Endothelial cell (in vitro differentiated cells): ENCODE measurements at regions not wholly inside any gene's neighbourhood (a gene's known extent, or its start where the extent isn't known, plus 50 kb on each side); places are given as distances from the start of the nearest gene placed in this dataset.
A peak's percentile ranks its signal among the peaks of the same experiment; 100 is the strongest.

Experiments
- DNase-seq: peaks from one replicate; pipeline ENCODE4 v3.0.0; 2021; ENCODE audit warnings: low spot score
- H3K27ac Mint-ChIP-seq: one replicate; pipeline ENCODE4 v1.8.0; 2021; ENCODE audit warnings: mixed read lengths, inconsistent platforms; ENCODE audit not compliant: unreplicated experiment
- H3K27me3 Mint-ChIP-seq: one replicate; pipeline ENCODE4 v1.8.0; 2021; ENCODE audit warnings: mild to moderate bottlenecking, moderate library complexity, mixed read lengths, inconsistent platforms; ENCODE audit not compliant: unreplicated experiment
- H3K36me3 Mint-ChIP-seq: one replicate; pipeline ENCODE4 v1.8.0; 2021; ENCODE audit warnings: mild to moderate bottlenecking, low read depth, mixed read lengths, inconsistent platforms; ENCODE audit not compliant: unreplicated experiment
- H3K4me1 Mint-ChIP-seq: one replicate; pipeline ENCODE4 v1.8.0; 2021; ENCODE audit warnings: mild to moderate bottlenecking, mixed read lengths, inconsistent platforms; ENCODE audit not compliant: unreplicated experiment
- H3K4me3 Mint-ChIP-seq: one replicate; pipeline ENCODE4 v1.8.0; 2021; ENCODE audit warnings: mild to moderate bottlenecking, mixed read lengths, inconsistent platforms; ENCODE audit not compliant: unreplicated experiment
- H3K9me3 Mint-ChIP-seq: one replicate; pipeline ENCODE4 v1.8.0; 2021; ENCODE audit warnings: mixed read lengths, inconsistent platforms; ENCODE audit not compliant: unreplicated experiment
- TF ChIP-seq, protein P1 (sequence below): fragments of 200-600 bp; sonication (generic); IDR thresholded peaks from one replicate; pipeline ENCODE4 v1.5.0; 2021; ENCODE audit warnings: antibody characterized with exemption; ENCODE audit not compliant: unreplicated experiment

DNA sequence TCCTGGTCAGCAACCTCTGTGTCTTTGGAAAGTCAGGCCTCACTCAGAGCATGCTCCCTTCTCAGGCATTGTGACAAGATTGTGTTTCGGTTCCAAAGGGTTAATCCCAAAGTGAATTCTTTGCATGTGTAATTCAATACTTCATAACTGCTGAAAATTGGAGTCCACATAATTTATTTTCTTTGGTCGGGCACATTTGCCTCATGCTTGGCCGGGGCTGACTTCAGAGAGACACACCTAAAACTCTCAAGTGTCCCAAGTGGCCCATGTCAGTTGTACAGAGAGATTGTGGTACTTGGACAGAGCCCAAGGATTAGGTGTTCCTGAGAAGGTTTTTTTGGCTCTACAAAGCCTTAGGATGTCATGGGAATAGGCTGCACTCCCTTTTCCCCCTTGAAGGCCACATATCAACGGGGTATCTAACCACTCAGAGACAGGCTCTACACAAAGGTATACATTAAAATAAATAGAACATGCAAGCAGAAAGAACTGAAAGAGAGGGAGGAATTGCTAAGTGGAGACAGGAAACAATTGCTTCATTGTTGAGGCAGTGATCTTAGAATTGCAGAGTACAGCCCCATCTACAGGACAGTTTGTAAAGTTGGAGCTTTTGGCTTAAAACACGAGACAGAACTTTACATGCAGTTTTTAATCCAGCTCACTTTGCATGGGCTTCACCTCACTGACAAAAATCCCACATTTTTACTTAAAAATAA is 1232.3 kb upstream of the ZEB2 start:
- Mint-ChIP-seq H3K4me1 (peaks cover 58% of the 10 kb centered on the region), H3K27ac (peak overlapping the region; percentile 58), H3K4me3 (no peak overlapping the region), H3K9me3 (no peaks in the 10 kb centered on the region), H3K36me3 (no peaks in the 10 kb centered on the region), H3K27me3 (no peaks in the 10 kb centered on the region)
- TF ChIP-seq, protein P1, sequence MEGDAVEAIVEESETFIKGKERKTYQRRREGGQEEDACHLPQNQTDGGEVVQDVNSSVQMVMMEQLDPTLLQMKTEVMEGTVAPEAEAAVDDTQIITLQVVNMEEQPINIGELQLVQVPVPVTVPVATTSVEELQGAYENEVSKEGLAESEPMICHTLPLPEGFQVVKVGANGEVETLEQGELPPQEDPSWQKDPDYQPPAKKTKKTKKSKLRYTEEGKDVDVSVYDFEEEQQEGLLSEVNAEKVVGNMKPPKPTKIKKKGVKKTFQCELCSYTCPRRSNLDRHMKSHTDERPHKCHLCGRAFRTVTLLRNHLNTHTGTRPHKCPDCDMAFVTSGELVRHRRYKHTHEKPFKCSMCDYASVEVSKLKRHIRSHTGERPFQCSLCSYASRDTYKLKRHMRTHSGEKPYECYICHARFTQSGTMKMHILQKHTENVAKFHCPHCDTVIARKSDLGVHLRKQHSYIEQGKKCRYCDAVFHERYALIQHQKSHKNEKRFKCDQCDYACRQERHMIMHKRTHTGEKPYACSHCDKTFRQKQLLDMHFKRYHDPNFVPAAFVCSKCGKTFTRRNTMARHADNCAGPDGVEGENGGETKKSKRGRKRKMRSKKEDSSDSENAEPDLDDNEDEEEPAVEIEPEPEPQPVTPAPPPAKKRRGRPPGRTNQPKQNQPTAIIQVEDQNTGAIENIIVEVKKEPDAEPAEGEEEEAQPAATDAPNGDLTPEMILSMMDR, result peak; percentile 68
- peak; percentile 11 for DNase-seq

DNA sequence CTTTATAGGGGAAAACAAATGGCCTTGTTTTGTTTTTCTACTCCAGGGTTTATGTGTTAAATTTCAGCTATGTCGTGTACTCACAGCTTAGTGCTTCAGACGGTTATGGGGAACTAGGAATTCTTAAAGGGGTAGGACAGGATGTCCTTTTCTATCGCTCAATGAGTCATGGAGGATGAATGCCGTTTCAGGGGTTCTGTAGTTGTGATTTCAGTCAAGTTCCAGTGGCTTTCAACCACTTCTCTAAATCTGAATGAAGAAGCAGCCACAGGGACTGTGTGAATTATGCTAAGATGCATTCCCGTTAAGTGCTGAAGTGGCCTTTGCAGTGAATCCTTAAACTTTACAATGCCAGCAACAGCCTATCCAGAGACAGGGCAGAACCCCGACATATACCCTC is 1231.7 kb upstream of the ZEB2 start:
- Mint-ChIP-seq H3K36me3 (no peaks in the 10 kb centered on the region), H3K4me3 (no peak overlapping the region), H3K27me3 (no peaks in the 10 kb centered on the region), H3K9me3 (no peaks in the 10 kb centered on the region), H3K4me1 (peaks cover 58% of the 10 kb centered on the region), H3K27ac (peak overlapping the region; percentile 58)
- TF ChIP-seq, protein P1, result no peak
- DNase-seq, result peak; percentile 8

DNA sequence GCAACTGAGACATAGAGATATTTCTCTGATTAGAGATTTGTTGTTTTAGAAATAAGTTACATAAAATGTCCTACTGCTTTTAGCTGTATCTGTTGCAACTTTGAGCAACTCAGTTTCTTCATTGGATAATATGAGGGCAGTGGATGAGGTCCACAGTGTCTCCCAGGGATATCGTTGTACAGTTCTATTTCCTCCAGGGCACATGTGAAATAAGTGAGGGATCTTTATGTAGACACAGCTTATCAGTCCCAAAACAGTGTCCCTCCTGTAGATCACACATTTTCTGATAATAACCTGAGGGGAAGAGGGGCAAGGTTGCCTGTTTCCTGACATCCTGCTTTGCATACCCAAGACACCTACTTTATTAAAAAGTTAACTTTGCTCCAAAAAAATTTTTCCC is 1231.2 kb upstream of the ZEB2 start:
- TF ChIP-seq, protein P1, result no peak
- peaks cover 58% of the 10 kb centered on the region for H3K4me1 Mint-ChIP-seq
- no peaks in the 10 kb centered on the region for H3K27me3 Mint-ChIP-seq
- DNase-seq, result no peak
- peak overlapping the region; percentile 58 for H3K27ac Mint-ChIP-seq
- H3K9me3 Mint-ChIP-seq, result no peaks in the 10 kb centered on the region
- no peaks in the 10 kb centered on the region for H3K36me3 Mint-ChIP-seq
- H3K4me3 Mint-ChIP-seq, result no peak overlapping the region

DNA sequence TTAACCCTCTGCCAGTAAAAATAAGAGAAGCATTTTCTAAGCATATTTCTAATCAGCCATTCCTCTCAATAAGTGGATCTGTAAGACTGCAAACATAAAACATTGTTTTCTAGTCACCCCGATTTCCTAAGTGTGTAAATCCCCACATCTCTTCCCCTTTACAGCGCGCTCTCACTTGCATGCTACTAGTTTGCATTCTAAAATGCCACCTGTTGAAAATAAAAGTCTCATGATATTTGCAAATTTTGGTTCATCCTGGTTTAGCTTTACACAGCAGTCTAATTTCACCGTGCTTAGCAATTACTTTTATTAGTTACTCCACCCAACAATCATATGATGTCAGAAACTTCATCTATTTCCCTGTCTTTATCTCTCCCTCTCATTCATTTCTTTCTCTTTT is 1230.7 kb upstream of the ZEB2 start:
- H3K27ac Mint-ChIP-seq, result peak overlapping the region; percentile 58
- no peaks in the 10 kb centered on the region for H3K9me3 Mint-ChIP-seq
- H3K4me1 Mint-ChIP-seq, result peaks cover 58% of the 10 kb centered on the region
- H3K36me3 Mint-ChIP-seq, result no peaks in the 10 kb centered on the region
- TF ChIP-seq, protein P1, result no peak
- DNase-seq, result no peak
- H3K4me3 Mint-ChIP-seq, result no peak overlapping the region
- no peaks in the 10 kb centered on the region for H3K27me3 Mint-ChIP-seq

DNA sequence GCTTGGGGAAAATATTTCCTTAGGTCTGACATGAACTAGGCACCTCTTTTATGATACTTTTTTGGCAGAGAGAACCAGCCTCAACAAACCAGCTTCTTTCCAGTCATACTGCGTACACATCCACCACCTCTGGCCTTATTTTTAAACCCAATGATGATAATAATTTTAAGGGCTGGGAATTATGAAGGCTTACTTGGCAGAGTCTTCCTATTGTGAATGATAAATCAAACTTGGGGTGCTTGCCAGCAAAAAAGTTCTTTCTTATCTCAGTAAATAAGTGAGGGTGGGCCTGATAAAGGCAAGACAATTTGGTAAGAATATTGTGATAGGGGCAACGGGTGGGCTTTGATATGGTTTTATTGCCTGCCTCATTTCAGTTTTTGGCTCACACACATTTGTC is 1230.2 kb upstream of the ZEB2 start:
- TF ChIP-seq, protein P1, result no peak
- Mint-ChIP-seq H3K36me3 (no peaks in the 10 kb centered on the region), H3K4me3 (no peak overlapping the region), H3K27me3 (no peaks in the 10 kb centered on the region), H3K27ac (peak overlapping the region; percentile 58), H3K4me1 (peaks cover 57% of the 10 kb centered on the region), H3K9me3 (no peaks in the 10 kb centered on the region)
- no peak for DNase-seq
